Cardiac muscle cell (in vitro differentiated cells and primary cell): ENCODE measurements at regions not wholly inside any gene's neighbourhood (a gene's known extent, or its start where the extent isn't known, plus 50 kb on each side); places are given as distances from the start of the nearest gene placed in this dataset.
A peak's percentile ranks its signal among the peaks of the same experiment; 100 is the strongest.

Source experiments
- DNase-seq, 2 donors: peaks; one replicate each; pipeline versions ENCODE4 v3.0.0 to v3.0.0-alpha.2; 2010 to 2017; ENCODE audit warnings: low read depth in 1 of 2, low spot score in 1 of 2
- H3K27ac ChIP-seq: fragments of 200-600 bp; sonication (generic); 2 replicates; pipeline ENCODE4 v1.5.1; 2016
- H3K27me3 ChIP-seq: fragments of 200-600 bp; sonication (generic); 2 replicates; pipeline ENCODE4 v1.6.0; 2016; ENCODE audit warnings: control low read depth
- H3K36me3 ChIP-seq: fragments of 200-600 bp; sonication (generic); 2 replicates; pipeline ENCODE4 v1.5.1; 2016; ENCODE audit warnings: control low read depth
- H3K4me1 ChIP-seq: fragments of 200-600 bp; sonication (generic); 2 replicates; pipeline ENCODE4 v1.8.1; 2017; ENCODE audit warnings: low read depth, mild to moderate bottlenecking, mixed run types
- H3K4me3 ChIP-seq: fragments of 200-600 bp; sonication (generic); 2 replicates; pipeline ENCODE4 v1.5.1; 2016; ENCODE audit warnings: mild to moderate bottlenecking
- H3K9me3 ChIP-seq: fragments of 200-600 bp; sonication (generic); 2 replicates; pipeline ENCODE4 v1.5.1; 2017; ENCODE audit warnings: low read depth, mild to moderate bottlenecking, control low read depth
- CTCF ChIP-seq: IDR thresholded peaks from 2 replicates; pipeline ENCODE4 v1.5.1; 2012; ENCODE audit warnings: low read depth, mild to moderate bottlenecking, low read length

- Histone ChIP-seq H3K4me1 (no peaks in the 10 kb centered on the region), H3K27ac (no peak overlapping the region), H3K4me3 (no peak overlapping the region), H3K36me3 (no peaks in the 10 kb centered on the region), H3K9me3 (no peaks in the 10 kb centered on the region), H3K27me3 (no peaks in the 10 kb centered on the region)
- no peak for DNase-seq
- no peak for TF ChIP-seq CTCF
Observed at GRCh38 chr17:79441356-79442160, 169.3 kb downstream of the RBFOX3 start.

GRCh38 chr17:79440251-79440650 lies 170.6 kb downstream of the RBFOX3 start:
- Histone ChIP-seq H3K36me3 (no peaks in the 10 kb centered on the region), H3K27ac (no peak overlapping the region), H3K9me3 (no peaks in the 10 kb centered on the region), H3K4me3 (no peak overlapping the region), H3K4me1 (no peaks in the 10 kb centered on the region), H3K27me3 (no peaks in the 10 kb centered on the region)
- no peak for DNase-seq
- TF ChIP-seq CTCF: no peak

- TF ChIP-seq CTCF: no peak
- no peaks in the 10 kb centered on the region for H3K27me3 ChIP-seq
- H3K4me3 ChIP-seq: no peak overlapping the region
- DNase-seq: no peak
- no peaks in the 10 kb centered on the region for H3K4me1 ChIP-seq
- H3K27ac ChIP-seq: no peak overlapping the region
- H3K9me3 ChIP-seq: no peaks in the 10 kb centered on the region
- H3K36me3 ChIP-seq: no peaks in the 10 kb centered on the region
Observed at GRCh38 chr17:79439493-79439892, 171.4 kb downstream of the RBFOX3 start.

GRCh38 chr17:79438546-79439334 lies 172.1 kb downstream of the RBFOX3 start:
- TF ChIP-seq CTCF: no peak
- H3K9me3 ChIP-seq: no peaks in the 10 kb centered on the region
- no peaks in the 10 kb centered on the region for H3K4me1 ChIP-seq
- DNase-seq: no peak
- no peak overlapping the region for H3K4me3 ChIP-seq
- H3K27me3 ChIP-seq: no peaks in the 10 kb centered on the region
- no peak overlapping the region for H3K27ac ChIP-seq
- H3K36me3 ChIP-seq: no peaks in the 10 kb centered on the region

GRCh38 chr17:79438058-79438457 lies 172.8 kb downstream of the RBFOX3 start:
- no peaks in the 10 kb centered on the region for H3K4me1 ChIP-seq
- H3K36me3 ChIP-seq: no peaks in the 10 kb centered on the region
- H3K27ac ChIP-seq: no peak overlapping the region
- TF ChIP-seq CTCF: no peak
- DNase-seq: peak in 1 of 2 donors; percentile 50
- no peaks in the 10 kb centered on the region for H3K9me3 ChIP-seq
- H3K4me3 ChIP-seq: no peak overlapping the region
- no peaks in the 10 kb centered on the region for H3K27me3 ChIP-seq
